NCI-H1417 (cell line): ENCODE measurements at regions not wholly inside any gene's neighbourhood (a gene's known extent, or its start where the extent isn't known, plus 50 kb on each side); places are given as distances from the start of the nearest gene placed in this dataset.
A peak's percentile ranks its signal among the peaks of the same experiment; 100 is the strongest.
"Not testable (repeated sequence)": the region's sequence is repeated elsewhere in the genome, so short reads cannot be mapped to it uniquely, and the experiment has no call there.

Source experiments
- DNase-seq, 3 experiments: peaks; one replicate each; lab custom pipeline; 2025; lab: John Stamatoyannopoulos, UW

GRCh38 chr18:76643199-76643598, 148.2 kb upstream of the ZNF516 start:
- no peak for DNase-seq

GRCh38 chr18:76640438-76640837, 145.4 kb upstream of the ZNF516 start:
- no peak for DNase-seq

DNA sequence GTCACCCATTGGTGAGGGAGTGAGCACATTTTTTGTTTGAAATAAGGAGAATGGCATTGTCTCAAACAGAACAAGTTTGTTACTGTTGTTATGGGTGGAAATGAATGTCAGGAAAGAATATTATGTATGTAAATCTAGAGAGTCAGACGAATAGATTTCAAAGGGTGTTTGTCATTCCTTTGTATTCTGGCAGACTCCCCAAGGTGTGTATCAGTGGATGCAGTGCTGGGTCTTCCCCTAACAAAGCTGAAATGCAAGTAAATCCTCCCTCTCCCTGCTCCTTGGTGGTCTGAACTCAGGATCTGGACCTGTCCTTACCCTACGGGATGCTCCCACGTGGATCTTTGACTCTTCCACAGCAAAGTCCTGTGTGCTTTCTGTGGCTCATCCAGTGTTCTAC, 139.5 kb upstream of the ZNF516 start:
- no peak for DNase-seq

DNA sequence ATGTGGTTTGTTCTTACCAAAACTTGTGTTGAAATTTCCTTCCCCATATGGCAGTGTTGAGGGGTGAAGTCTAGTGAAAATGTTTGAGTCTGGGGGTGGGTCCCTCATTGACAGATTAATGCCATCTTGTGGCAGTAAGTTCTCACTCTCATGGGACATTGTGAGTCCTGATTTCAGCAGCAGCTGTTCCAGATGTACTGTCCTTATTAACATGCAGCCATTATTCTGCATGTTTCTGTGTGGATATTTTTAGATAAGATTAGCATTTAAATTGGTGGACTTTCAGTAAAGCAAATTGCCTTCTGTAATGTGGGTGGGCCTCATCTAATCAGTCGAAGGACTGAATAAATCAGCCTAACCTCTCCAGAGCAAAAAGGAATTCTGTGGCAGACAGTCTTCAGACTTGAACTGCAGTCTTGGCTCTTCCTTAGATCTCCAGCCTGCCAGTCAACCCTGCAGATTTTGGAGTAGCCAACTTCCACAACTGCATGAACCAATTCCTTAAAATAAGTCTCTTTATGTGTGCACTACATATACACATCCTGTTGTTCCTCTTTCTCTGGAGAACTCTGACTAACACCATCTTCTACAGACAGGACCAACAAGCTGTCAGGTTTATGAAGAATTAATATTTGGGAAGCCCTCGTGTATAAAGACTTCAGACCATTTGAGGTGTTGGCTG, 138.7 kb upstream of the ZNF516 start:
- DNase-seq, result no peak

DNA sequence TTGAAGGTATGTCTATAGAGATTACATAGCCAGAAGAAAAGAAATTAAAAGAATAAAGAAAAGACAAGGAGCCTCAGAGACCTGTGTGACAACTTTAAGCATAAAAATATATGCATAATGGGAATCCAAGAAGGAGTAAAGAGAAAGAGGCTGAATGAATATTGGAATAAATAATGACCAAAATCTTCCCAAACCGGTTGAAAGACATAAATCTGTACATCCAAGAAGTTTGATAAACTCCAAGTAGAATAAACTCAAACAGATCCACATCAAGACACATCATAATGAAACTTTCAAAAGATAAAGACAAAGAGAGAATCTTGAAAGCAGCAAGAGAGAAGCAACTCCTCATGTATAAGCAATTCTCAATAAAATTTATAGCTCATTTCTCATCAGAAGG, 132.4 kb upstream of the ZNF516 start:
- DNase-seq, result no peak

DNA sequence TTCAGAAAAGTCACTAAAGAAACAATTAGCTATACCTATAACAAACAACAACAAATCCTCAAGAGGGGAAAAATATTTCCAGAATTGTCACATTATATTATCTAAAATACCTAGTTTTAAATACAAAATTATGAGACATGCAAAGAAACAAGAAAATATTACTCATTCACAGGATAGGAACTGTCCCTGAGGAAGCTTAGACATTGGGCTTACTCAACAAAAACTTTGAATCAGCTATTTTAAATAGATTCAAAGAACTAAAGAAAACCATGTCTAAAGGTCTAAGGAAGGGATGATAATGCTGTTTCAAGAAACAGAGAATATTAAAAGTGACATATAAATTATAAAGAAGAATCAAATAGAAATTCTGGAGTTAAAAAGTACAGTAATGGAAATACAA, 131.9 kb upstream of the ZNF516 start:
- no peak for DNase-seq

- peak in 2 of 3 experiments; percentile 79 to 94 for DNase-seq
Observed at GRCh38 chr18:76622651-76623050, 127.6 kb upstream of the ZNF516 start.

- DNase-seq, result peak; percentile 16 to 97 (median 86)
Observed at GRCh38 chr18:76621782-76622495, 126.9 kb upstream of the ZNF516 start.

- peak in 2 of 3 experiments; percentile 86 to 96 for DNase-seq
Observed at GRCh38 chr18:76621226-76621625, 126.2 kb upstream of the ZNF516 start.

GRCh38 chr18:76620321-76621170, 125.5 kb upstream of the ZNF516 start:
- peak; percentile 66 to 97 (median 96) for DNase-seq

- DNase-seq, result peak; percentile 69 to 97 (median 96)
Observed at GRCh38 chr18:76619621-76620315, 124.7 kb upstream of the ZNF516 start.

- DNase-seq, result peak; percentile 63 to 95 (median 90)
Observed at GRCh38 chr18:76619261-76619620, 124.2 kb upstream of the ZNF516 start.

GRCh38 chr18:76618721-76619120, 123.7 kb upstream of the ZNF516 start:
- DNase-seq, result no peak

- DNase-seq, result no peak
Observed at GRCh38 chr18:76616373-76616772, 121.3 kb upstream of the ZNF516 start.

DNA sequence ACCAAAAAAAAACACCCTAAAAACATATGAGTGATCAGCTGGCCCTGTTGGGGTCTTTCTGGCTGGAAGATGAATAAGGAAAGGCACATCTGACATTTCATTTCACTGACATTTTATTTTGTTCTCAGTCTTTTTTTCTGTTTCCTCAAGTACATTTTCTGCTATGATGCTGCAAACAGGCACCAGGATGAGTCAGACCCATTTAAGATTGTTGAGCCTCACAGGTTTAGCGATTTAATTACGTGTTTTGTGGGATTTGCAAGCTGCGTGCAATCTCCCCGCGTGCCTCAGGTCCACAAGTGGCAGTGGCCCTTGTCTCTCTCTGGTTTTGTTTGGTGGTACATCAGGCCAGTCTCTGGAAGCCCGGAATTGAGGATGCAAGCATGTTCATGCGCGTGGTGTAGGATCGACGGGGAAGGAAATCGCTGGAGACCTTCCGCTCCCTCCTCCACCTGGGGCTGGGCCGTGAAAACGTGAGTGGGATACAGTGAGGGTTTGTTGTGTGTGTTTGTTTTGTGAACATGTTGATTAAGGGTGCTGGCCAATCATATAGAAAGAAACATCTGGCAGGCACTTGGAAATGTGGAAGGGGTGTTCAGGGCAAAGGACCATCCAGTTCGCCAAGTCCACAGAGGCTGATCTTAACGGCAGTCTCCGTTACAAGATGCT, 120.2 kb upstream of the ZNF516 start:
- peak in 1 of 3 experiments; percentile 53 for DNase-seq

- no peak for DNase-seq
Observed at GRCh38 chr18:76613755-76614120, 118.7 kb upstream of the ZNF516 start.

- DNase-seq, result no peak
Observed at GRCh38 chr18:76613053-76613754, 118.2 kb upstream of the ZNF516 start.

DNA sequence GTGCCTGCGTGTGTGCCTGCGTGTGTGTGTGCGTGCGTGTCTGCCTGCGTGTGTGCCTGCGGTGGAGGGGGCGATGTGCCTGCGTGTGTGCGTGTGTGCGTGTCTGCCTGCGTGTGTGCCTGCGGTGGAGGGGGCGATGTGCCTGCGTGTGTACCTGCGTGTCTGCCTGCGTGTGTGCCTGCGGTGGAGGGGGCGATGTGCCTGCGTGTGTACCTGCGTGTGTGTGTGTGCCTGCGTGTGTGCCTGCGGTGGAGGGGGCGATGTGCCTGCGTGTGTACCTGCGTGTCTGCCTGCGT, 116.7 kb upstream of the ZNF516 start:
- not testable (repeated sequence) for DNase-seq

GRCh38 chr18:76610933-76611749, 116.1 kb upstream of the ZNF516 start:
- no peak for DNase-seq

DNA sequence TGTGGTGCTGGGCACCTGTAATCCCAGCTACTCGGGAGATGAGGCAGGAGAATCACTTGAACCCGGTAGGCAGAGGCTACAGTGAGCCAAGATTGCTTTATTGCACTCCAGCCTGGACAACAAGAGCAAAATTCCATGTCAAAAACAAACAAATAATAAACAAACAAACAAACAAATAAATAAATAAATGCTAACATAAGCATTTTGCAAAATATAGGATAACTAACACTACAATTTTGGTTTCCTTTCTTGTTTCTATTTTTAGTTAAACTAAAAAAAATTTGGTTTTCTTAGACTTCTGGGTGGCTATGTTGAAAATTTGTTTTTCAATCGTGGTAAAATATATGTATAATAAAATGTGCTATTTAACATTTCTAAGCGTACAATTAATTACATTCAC, 115.0 kb upstream of the ZNF516 start:
- DNase-seq, result no peak
